Skin epidermis (tissue), 12 donors: ENCODE measurements at regions not wholly inside any gene's neighbourhood (a gene's known extent, or its start where the extent isn't known, plus 50 kb on each side); places are given as distances from the start of the nearest gene placed in this dataset.

Source experiments
- H3K27ac ChIP-seq, 21 experiments: fragments of 200-600 bp; sonication (generic) in 11 of 21; one replicate each; pipeline ENCODE4 v1.5.0; 2020; ENCODE audit warnings: mild to moderate bottlenecking in 3 of 21, inconsistent platforms in 2 of 21, moderate library complexity in 2 of 21
- H3K4me3 ChIP-seq, 7 experiments: fragments of 200-600 bp; sonication (generic) in 2 of 7; one replicate each; pipeline ENCODE4 v1.5.0; 2020; ENCODE audit warnings: inconsistent platforms in 2 of 7, mild to moderate bottlenecking in 2 of 7, moderate library complexity in 1 of 7

DNA sequence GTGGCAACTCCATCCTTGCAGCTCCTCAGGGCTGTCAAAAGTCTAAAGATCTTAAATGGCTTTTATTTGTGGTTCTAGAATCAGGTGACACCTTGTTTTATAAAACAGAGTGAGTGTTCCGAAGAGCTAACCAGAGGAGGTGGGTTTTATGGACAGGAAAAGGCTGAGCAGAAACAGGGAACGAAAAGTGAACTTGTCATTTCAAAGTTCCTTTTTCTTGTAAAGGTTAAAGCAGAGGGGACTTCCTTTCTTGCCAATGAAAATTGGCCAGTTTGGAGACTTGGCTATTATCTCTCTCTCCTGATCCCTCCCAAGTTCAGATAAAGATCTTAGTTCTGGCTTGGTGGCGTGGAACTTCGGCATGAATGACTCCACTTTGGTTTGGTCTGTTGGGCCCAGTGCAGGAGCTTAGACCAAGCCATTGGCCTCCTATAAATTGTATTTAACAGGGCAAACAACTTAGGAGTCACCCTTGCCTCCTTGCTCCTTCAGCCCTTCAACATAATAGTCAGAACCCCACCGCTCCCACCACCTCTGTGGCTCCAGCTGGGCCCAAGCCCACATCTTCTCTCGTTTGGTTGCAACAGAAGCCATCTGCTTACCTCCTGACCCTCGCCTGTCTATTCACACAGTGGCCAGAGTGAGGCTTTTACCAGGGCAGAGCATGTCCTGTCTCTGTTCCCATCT, 102.4 kb upstream of the THY1 start:
- H3K27ac ChIP-seq, result peak overlapping the region in 1 of 21 experiments; percentile 23
- no peak overlapping the region for H3K4me3 ChIP-seq

DNA sequence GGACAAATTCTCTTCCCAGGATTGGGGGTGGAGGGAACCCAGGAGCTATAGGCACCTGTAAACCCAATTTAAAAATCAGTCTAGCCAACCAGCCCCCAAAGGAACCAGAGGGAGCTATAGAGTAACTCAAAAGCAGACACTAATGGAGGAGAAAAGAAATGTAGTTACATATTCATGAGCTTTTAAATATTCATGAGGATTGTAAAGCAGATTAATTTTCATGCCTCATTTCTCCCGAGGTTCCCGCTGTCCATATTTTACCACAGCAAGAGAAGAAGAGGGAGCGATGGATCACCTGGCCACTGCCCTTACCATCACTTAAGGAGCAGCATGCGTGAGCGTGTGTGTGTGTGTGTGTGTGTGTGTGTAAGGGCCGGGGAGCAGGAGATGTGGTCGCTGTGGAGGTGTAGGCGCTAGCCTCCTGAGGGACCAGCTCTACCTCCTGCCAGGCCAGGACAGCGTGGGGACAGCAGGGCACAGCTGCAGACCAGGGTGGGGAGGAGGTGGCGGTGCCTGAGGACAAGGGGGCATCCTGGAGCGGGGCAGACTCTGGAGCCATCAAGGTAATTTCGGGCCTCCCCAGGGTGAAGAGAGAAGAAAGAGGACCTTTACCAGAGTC, 100.7 kb upstream of the THY1 start:
- Histone ChIP-seq H3K4me3 (no peak overlapping the region), H3K27ac (no peak overlapping the region)

DNA sequence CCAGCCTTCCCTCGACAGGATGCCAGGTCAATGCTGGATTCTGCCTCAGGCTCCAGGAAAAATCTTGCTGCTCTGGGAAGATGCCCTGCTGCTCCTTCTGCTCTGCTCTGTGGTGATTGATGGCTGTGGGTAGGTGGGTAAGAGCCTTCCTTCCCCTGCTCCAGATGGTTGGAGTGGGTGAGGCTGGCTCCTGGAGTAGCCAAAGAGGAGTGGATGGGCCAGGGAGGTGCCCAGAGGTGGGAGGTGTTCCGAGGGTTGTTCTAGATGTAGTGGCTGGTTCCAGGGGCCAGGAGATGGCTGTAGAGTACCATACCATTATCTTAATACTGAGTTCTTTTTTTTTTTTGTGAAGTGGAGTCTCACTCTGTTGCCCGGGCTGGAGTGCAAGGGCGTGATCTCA, 99.6 kb upstream of the THY1 start:
- Histone ChIP-seq H3K4me3 (no peak overlapping the region), H3K27ac (no peak overlapping the region)

DNA sequence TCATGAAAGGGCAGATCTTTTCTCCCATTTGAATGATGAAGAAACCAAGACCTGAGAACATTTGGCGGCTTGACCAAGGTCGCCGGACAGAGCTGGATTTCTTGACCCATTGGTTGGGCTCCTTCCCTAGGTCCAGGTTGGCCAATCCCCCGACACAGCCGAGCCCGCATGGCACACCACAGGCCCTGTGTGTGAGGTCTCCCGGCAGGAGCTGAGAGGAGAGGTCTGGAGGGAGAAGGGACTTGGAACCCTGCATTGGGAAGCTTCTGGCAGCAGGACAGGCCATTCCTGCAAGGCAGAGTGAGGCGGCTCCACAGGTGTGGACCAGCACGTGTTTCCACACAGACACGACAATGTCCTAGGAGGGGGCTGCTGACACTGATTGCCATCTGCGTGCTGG, 98.6 kb upstream of the THY1 start:
- no peak overlapping the region for H3K27ac ChIP-seq

DNA sequence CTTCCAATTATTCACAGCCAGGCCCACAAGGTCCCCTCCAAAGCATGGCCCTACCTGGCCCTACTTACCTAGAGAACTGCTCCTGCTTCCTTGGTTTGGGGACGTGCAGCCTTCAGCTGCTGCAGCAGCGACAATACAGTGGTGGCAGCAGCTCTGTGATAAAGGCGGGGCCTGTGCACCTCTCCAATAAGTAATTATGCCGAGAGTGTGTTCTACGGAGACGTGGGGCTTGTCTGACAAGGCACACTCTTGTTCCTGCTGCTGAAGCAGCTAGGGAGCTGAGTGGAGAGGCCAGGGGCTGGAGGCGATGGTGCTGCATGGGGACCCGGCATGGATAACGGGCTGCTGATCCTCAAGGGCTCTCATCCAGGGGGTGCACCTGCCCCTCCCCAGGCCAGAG, 98.0 kb upstream of the THY1 start:
- no peak overlapping the region for H3K27ac ChIP-seq
- no peak overlapping the region for H3K4me3 ChIP-seq

More for the DNA sequence above, 98.6 kb upstream of the THY1 start:
- H3K4me3 ChIP-seq, result no peak overlapping the region

DNA sequence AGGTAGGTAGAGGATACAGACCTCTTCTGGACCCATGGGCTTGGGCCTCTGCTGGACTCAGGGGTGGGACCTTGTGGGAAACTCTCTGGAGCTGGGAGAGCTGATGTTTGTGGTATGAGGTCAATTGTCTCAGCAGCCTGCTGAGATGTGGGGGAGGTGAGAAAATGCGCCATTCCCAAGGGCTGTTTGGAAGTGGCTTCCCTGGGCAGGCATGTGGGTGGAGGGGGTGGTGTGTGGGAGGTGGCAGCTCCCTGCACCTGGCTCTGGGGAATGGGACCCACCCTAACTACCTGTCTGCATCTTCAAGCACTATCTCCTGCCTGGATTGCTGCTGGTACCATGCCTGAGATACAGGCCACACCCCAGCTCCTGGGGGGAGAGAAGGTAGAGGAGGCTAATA, 97.4 kb upstream of the THY1 start:
- Histone ChIP-seq H3K27ac (no peak overlapping the region), H3K4me3 (no peak overlapping the region)

- no peak overlapping the region for H3K4me3 ChIP-seq
Observed at GRCh38 chr11:119519796-119520195, 96.8 kb upstream of the THY1 start.

DNA sequence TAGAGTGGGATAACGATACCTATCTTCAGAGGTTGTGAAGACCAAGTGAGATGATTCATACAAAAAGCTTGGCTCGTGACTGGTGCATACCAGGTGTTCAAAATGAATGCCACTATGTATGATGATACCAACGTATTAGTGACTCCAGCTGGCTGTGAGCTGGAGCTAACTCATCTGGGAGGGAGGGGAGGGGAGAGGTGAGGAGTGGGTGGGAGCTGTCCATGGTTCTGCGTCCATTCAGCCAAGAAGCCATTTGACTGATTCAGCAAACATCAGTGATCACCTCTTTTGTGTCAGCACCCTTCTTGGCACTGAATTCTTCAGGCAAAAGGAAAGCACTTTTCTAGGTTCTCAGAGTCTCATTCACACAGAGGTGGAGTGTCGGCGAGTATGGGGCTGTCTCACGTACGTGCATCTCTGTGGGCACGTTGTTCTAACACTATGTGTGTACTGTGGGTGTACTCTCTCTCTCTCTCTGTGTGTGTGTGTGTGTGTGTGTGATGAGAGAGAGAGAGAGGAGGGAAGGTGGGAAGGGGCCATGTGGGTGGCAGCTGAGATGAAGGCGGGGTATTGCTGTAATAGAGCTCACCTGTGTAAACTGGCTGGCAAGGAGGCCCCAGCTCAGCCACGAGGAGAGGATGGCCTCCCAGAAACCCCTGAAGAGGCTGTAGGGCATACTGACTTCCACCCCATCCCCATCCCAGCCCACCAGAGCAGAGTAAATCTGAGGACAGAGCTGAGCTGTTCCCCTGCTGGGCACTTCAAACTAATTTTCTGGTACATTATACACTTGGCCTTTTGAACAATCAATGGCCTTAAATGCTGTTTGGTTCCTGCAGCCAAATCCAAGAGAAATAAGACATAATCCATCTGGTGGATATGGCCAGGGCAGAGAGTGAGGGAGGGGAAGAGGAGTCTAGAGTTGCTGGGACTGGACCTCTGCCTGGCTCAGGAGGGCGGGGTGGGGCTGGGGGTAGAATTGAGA, 96.1 kb upstream of the THY1 start:
- no peak overlapping the region for H3K4me3 ChIP-seq
- no peak overlapping the region for H3K27ac ChIP-seq

More at GRCh38 chr11:119519796-119520195, 96.8 kb upstream of the THY1 start:
- no peak overlapping the region for H3K27ac ChIP-seq

- Histone ChIP-seq H3K4me3 (no peak overlapping the region), H3K27ac (no peak overlapping the region)
Observed at GRCh38 chr11:119515771-119516400, 92.9 kb upstream of the THY1 start.

DNA sequence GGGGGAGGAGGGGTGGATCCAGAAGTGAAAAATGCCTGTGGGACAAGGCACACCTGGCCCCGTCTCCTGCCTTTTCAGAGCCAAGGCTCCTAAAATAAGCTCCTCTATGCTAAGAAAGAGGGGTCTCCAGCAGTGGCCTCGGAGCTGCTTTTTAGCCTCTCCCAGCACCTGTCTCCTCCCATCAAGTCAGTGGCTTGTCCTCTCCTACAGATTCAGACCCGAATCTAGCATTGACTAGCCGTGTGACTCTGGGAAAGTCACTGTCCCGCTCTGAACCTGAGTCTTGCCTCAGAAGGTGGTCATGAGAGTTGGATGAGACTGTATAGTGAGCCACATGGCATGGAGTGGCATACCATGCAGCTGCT, 90.8 kb upstream of the THY1 start:
- Histone ChIP-seq H3K27ac (no peak overlapping the region), H3K4me3 (no peak overlapping the region)

- H3K27ac ChIP-seq, result no peak overlapping the region
Observed at GRCh38 chr11:119513131-119513805, 90.3 kb upstream of the THY1 start.

DNA sequence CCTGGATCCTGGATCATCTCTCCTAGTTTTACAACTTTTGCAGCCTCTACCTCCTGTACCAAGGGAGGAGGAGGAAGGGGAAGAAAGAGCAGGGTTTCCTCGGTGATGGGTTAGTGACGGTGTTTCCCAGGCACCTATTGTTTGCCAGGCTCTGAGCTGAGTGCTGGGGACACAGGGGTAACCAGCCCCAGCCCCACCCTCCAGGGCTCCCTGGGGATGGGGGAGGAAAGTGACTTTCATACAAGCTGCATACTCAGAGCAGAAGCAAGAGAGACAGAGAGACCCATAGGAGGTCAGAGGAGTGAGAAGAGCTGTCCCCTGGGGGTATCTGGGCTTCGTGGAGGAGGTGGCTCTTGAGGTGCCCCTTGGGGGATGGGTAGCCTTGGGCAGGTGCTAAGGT, 89.4 kb upstream of the THY1 start:
- Histone ChIP-seq H3K27ac (no peak overlapping the region), H3K4me3 (no peak overlapping the region)

More at GRCh38 chr11:119513131-119513805, 90.3 kb upstream of the THY1 start:
- no peak overlapping the region for H3K4me3 ChIP-seq

GRCh38 chr11:119511614-119512306, 88.8 kb upstream of the THY1 start:
- no peak overlapping the region for H3K4me3 ChIP-seq
- H3K27ac ChIP-seq, result no peak overlapping the region

DNA sequence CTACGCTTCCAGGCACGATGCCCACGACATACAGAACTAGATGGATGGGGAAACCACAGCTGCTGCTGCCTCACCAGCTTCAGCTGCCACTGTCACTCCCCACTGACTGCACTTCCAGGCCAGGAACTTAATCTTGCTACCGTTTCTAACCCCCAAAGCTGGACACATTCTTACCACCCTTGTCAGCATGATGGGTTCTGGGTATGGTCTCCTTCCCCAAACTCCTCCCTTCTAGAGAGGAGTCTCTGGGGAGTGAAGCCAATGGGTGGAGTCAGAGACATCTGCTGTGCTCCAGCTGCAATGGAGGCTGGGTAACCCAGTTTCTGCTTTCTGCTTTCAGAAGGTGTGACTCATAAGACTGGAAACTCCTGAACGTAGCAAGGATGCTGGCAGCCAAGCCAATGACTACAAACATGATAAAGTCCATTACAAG, 87.0 kb upstream of the THY1 start:
- Histone ChIP-seq H3K27ac (peak overlapping the region in 14 of 21 experiments; percentile 11 to 67 (median 46)), H3K4me3 (no peak overlapping the region)

DNA sequence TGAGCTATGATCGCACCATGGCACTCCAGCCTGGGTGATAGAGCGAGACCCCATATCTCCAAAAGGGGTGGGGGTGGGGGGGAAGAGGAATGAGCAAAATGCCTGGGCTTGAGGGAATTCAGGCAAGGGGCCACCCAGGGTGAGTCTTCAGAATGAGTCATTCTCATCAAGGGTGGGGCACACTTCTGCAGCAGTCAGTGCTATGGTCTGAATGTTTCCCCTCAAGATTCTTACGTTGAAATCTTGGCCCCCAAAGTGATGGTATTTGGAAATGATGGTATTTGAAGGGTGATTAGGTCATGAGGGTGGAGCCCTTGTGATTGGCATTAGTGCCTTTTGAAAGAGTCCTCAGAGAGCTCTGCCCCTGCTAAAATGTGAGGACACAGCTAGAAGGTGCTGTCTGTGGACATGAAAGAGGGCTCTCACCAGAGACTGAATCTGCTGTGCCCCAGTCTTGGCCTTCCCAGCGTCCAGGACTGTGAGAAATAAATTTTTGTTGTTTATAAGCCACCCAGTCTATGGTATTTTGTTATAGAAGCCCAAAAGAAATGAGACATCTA, 86.4 kb upstream of the THY1 start:
- H3K27ac ChIP-seq, result peak overlapping the region in 13 of 21 experiments; percentile 6 to 67 (median 45)
- H3K4me3 ChIP-seq, result no peak overlapping the region

DNA sequence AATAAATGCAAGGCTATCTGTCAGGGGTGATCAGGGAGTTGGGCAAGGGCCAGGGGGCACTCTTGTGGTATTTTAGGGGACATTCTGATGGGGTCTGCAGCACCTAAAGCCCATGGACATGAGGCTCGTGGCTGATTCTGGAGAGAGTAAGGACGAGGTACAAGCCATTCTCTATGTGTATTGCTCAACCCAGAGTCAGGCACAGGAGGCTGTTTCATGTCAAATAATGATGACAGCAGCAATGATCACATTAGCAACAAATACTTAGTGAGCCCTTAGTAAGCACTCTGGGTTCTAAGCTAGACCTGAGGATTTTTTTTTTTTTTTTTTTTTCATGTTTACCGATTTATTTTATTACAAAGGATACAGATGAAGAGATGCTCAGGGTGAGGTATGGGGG, 83.5 kb upstream of the THY1 start:
- H3K27ac ChIP-seq, result no peak overlapping the region
- H3K4me3 ChIP-seq, result no peak overlapping the region

GRCh38 chr11:119505861-119506260, 82.9 kb upstream of the THY1 start:
- Histone ChIP-seq H3K4me3 (no peak overlapping the region), H3K27ac (no peak overlapping the region)

GRCh38 chr11:119505071-119505470, 82.1 kb upstream of the THY1 start:
- H3K27ac ChIP-seq, result peak overlapping the region in 1 of 21 experiments; percentile 17
- H3K4me3 ChIP-seq, result no peak overlapping the region

DNA sequence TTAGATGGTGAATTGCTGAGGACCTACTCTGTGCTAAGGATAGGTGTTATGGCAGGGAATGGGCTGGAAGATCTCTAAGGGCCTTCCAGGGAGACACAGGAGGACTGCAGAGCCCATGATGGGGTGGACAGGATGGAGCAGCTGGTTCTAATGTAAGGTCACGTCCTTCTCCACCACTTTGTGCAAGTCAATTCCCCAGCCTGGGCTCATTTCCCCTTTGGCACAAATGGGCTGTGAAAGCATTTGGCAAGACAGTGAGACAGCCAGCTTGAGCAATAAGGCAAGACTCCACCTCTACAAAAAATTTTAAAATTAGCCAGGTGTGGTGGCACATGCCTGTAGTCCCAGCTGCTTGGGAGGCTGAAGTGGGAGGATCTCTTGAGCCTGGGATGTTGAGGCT, 81.4 kb upstream of the THY1 start:
- H3K27ac ChIP-seq, result no peak overlapping the region
- no peak overlapping the region for H3K4me3 ChIP-seq
